IPS DF 4.7 (cell line): ENCODE measurements at regions not wholly inside any gene's neighbourhood (a gene's known extent, or its start where the extent isn't known, plus 50 kb on each side); places are given as distances from the start of the nearest gene placed in this dataset.
"Not testable (repeated sequence)": the region's sequence is repeated elsewhere in the genome, so short reads cannot be mapped to it uniquely, and the experiment has no call there.

ENCODE experiments used
- DNase-seq: peaks from one replicate; pipeline ENCODE4 v3.0.0-alpha.2; 2013; ENCODE audit warnings: low spot score; ENCODE audit errors: extremely low read depth

GRCh38 chr2:198534756-198535155 lies 730.4 kb downstream of the PLCL1 start:
- DNase-seq, result no peak

- no peak for DNase-seq
These were observed 721.0 kb downstream of the PLCL1 start for GRCh38 chr2:198525211-198525969.

- DNase-seq, result no peak
These were observed 719.3 kb downstream of the PLCL1 start for GRCh38 chr2:198523710-198524109.

- no peak for DNase-seq
These were observed 714.5 kb downstream of the PLCL1 start for GRCh38 chr2:198518935-198519334.

- no peak for DNase-seq
These were observed 713.6 kb downstream of the PLCL1 start for GRCh38 chr2:198517976-198518375.

- DNase-seq, result not testable (repeated sequence)
These were observed 704.2 kb downstream of the PLCL1 start for GRCh38 chr2:198508610-198509009.

- no peak for DNase-seq
These were observed 695.1 kb downstream of the PLCL1 start for GRCh38 chr2:198499539-198499938.

DNA sequence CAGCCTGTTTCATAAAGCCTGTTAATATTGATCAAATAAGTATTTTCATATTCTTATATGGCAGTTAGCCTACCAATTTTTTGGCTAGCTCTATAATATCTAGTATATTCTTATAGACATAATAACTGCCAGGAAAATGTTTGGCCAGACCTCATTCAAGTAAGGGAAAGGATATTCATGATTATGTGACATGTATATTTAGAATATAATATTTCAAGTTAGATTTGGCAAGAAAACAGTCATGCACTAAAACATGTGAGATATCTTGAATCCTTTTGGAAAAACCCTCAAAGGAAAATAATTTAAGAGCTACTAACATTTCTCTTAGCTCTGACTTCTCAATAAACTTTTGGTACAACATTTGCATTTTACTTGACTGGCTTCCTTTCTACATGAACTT lies 694.1 kb downstream of the PLCL1 start:
- no peak for DNase-seq

- DNase-seq, result no peak
These were observed 693.7 kb downstream of the PLCL1 start for GRCh38 chr2:198498048-198498447.

- DNase-seq, result no peak
These were observed 690.5 kb downstream of the PLCL1 start for GRCh38 chr2:198494931-198495330.

GRCh38 chr2:198490748-198491147 lies 686.4 kb downstream of the PLCL1 start:
- no peak for DNase-seq

- no peak for DNase-seq
These were observed 684.6 kb downstream of the PLCL1 start for GRCh38 chr2:198488964-198489363.

- DNase-seq, result no peak
These were observed 678.7 kb downstream of the PLCL1 start for GRCh38 chr2:198483051-198483450.

DNA sequence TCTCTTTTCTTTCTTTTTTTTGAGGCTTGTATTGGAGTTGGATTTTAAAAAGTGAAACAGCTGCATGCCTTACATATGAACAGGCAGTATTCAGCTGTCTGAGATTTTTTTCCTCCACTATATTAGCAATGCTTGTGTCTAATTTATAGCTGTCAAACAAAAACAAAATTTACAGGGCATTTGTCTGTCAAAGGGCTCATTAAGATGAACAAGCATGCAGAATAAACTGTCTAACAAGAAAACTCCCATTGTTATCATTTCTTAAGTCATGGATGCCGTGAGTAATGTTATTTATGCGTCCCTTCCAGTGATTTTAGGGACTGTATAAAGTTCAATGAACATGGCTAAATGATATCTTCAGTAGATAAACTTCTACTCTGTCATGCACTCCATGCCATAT lies 674.7 kb downstream of the PLCL1 start:
- DNase-seq, result no peak

DNA sequence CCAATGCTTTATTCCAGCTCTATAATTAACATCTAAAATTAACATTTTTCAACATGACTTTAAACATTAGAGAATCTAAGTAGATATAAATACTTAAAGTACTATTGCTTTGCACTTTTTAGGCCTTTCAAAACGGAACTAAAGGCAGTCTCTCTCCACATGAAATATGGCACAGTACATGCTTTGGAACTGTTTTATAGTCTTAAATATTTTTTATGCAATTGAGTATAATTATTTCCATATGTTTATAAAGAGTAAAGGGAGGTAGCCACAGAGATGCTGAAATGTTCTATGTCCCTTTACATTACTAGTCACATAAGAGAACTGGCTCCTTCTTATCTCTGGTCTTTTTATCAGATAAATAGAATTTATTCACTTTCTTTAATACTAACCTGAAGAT lies 674.0 kb downstream of the PLCL1 start:
- DNase-seq, result no peak

DNA sequence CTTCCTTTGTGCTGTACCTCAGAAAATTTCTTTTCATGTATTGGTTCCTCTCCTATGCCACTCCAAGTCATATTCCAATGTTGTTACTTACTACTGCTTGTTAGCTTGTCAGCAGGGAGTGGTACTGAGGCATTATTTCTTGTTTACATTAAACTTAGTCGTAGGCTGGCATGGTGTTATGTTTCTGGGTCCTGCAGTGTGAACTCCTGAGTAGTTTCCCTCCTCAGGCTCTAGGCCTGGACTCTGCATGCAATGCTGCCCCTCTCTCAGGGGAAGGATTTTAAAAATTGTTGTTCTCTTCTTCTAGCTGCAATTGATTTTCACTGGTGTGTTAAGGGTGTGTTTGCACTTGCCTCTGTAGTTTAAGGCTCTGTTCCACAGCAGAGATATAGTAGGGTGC lies 671.6 kb downstream of the PLCL1 start:
- no peak for DNase-seq

DNA sequence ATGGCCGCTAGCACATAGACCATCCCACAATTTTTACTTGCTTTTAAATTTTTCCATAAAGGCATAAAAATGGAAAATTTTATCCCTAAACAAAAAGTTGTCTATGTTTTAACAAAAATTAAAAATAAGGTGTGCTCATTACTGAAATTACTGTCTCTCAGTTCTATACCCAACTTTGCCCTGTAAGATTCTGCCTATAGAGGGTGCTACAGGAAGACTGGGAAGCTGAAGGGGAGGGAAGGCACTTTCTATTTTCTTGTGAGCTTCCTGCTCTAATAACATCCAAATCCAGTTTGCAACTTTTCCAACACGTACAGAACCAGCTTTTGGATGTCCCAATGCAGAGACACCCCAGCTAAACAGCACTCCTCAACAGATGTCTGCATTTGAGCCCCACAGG lies 666.9 kb downstream of the PLCL1 start:
- no peak for DNase-seq

- DNase-seq, result no peak
These were observed 663.7 kb downstream of the PLCL1 start for GRCh38 chr2:198468136-198468535.

DNA sequence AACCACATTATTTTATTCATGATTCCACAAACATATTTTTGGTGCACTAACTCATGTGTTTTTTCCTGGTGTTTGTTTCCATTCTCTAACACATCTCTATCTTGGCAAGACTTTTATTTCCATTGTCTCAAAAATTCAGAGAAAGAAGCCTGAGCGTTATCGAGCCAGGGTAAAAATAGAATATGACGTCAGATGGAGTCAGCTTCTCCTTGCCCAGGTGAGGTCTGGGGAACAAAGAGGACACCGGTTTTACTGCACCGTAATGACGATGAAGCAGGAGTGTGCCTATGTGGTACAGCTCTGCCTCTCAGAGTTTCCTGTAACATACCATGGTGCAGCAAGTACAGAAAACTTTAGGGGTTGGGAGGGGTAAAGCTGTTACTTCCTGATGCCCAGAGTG lies 661.6 kb downstream of the PLCL1 start:
- no peak for DNase-seq

DNA sequence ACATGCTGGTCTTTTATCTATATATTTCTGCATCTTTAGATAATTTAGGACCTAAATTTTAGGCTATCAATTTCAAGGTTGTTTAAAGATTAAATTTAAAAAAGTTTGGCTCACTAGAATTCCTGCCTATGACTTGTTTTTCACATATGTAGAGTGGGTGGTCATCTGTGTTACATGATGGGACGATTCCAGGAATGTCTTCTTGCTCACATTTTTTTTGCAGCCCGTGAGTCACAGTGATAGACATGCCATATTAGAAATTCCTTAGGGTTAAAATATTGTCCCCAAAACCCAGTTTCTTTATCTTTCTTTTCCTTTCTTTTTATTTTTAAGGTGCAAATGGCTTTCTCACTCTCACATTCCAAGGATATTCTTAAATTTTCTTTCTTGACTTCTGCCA lies 652.0 kb downstream of the PLCL1 start:
- no peak for DNase-seq

GRCh38 chr2:198453866-198454265 lies 649.5 kb downstream of the PLCL1 start:
- no peak for DNase-seq

DNA sequence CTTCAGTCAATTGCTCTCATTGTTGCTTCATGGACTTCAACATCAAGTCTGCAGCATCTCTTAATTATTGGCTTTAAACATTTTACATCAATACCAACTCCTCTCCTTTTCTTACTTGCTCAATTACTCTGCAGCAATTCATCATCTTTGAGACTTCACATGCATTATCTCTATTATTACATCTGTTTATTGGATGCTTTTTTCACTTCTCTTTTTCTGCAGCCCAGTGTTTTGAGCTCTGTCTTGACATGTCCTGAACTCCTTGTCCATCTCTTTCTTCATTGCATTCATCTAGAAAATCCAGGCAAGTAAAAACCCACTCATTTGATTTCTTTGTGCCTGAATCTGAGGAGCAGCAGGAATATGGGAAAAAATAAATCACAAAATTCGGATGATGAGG lies 647.9 kb downstream of the PLCL1 start:
- DNase-seq, result no peak

- no peak for DNase-seq
These were observed 644.4 kb downstream of the PLCL1 start for GRCh38 chr2:198448789-198449188.
